GM12891 (cell line): ENCODE measurements at regions not wholly inside any gene's neighbourhood (a gene's known extent, or its start where the extent isn't known, plus 50 kb on each side); places are given as distances from the start of the nearest gene placed in this dataset.

Experiments used
- POLR2A ChIP-seq: IDR thresholded peaks from 2 replicates; pipeline ENCODE4 v1.6.1; 2011; ENCODE audit warnings: low read depth, low read length, control low read depth
- POLR2AphosphoS5 ChIP-seq: IDR thresholded peaks from 2 replicates; pipeline ENCODE4 v1.6.1; 2011; ENCODE audit warnings: low read depth, low read length, control low read depth
- POU2F2 ChIP-seq: IDR thresholded peaks from 2 replicates; pipeline ENCODE4 v1.6.1; 2011; ENCODE audit warnings: low read depth, mild to moderate bottlenecking, control low read depth, low read length, moderate library complexity
- SPI1 ChIP-seq: IDR thresholded peaks from 2 replicates; pipeline ENCODE4 v1.6.1; 2011; ENCODE audit warnings: low read depth, low read length, control low read depth
- TAF1 ChIP-seq: IDR thresholded peaks from 2 replicates; pipeline ENCODE4 v1.6.1; 2011; ENCODE audit warnings: low read depth, low read length, control low read depth

DNA sequence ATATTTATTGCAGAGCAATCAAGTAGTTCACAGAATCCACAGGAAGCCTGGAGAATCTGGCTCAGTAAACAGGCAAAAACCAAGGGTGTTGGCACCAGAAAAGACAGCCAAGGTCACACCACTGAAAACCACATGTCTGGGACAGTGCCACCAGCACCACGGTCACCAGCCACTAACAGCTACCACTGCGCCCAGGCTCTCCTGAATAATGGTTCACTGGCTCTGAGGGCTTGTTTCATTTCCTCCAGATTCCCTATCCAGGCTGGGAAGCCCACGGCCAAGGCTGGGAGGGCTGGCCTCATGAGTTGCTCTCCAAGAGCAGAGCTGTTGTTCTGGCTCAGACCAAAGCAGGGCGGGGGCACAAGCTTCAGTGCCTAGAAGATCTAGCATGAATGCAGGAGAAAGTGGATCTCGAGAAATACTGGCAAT lies 54.5 kb upstream of the PTGFRN start:
- TF ChIP-seq TAF1 (no peak), POLR2A (no peak), SPI1 (no peak), POLR2AphosphoS5 (no peak), POU2F2 (no peak)
